Stimulated activated CD8-positive, alpha-beta memory T cell treated with anti-CD3 and anti-CD28 coated beads, Interleukin-4, amount 100 ng/mL, for 1 hour (primary cell): ENCODE measurements at regions not wholly inside any gene's neighbourhood (a gene's known extent, or its start where the extent isn't known, plus 50 kb on each side); places are given as distances from the start of the nearest gene placed in this dataset.
A peak's percentile ranks its signal among the peaks of the same experiment; 100 is the strongest.

ENCODE experiments used
- DNase-seq, 2 donors: peaks; one replicate each; pipeline ENCODE4 v3.0.0-alpha.2; 2020; ENCODE audit warnings: low read depth in 2 of 2, low spot score in 1 of 2

- no peak for DNase-seq
These were observed 106.0 kb downstream of the CMPK2 start for GRCh38 chr2:6759689-6760088.

GRCh38 chr2:6760132-6760531 lies 105.6 kb downstream of the CMPK2 start:
- no peak for DNase-seq

- DNase-seq, result no peak
These were observed 100.6 kb downstream of the CMPK2 start for GRCh38 chr2:6764968-6765723.

- DNase-seq, result no peak
These were observed 96.4 kb downstream of the CMPK2 start for GRCh38 chr2:6769346-6769745.

DNA sequence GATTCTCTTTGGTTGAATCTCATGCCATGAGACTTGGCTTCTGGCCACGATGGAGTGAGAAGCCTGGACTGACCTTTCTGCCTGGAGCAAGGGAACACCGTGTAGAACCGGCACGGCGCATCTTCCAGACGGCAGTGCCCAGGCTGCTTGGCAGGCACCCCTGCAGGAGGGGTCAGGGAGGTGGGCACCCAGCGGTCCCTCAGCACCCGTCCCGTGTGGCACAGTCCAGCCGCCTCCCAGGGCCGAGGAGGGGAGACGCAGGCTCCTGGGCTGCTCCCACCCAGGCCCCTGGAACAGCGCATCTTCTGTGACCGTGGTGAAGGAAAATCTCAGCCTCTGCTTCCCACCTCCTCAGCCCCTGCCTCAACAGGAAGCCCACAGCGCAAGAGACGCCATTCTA lies 95.7 kb downstream of the CMPK2 start:
- no peak for DNase-seq

DNA sequence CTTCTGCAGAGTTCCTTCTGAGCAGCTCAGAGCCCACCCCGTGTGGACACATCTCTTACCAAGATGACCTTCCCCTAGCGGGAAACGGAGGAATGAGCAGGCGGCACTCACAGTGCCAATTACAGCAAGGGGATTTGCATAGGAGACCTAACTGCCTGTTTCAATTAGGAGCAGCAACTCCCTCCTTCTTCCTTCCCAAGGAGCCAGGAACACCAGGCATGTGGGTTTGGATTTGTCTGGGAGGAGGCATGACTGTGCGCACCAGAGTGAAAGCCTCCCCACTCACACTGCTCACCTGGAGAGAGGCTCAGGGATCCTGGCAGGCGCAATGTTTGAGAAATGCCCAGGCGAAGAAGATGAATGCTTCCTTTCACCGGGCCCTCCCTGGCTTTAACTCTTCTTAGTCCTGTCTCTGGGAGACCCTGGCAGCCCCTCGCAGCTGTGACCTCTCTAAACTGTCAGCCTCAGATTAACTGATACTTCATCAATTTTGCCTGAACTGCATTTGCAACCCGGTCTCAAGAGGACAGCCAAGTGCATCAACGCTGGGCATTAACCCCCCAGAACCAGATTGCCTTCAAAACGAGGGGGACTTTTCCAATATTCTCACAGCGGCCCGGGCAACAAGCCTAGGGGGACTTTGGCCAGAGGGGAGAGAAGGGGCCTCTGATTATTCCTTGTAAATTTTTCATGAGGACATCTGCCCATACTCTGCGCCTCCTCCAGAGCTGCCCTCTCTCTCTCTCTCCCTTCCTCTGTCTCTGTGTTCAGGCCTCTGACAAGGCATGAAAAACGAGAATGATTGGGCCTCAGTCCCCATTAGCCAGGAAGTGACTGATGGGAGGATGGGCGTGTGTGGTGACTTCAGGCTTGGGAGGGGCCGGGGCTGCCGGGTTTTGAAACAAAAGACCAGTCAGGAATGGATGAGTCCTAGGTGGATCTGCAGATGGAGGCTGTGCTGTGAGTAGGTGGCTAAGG lies 93.8 kb downstream of the CMPK2 start:
- DNase-seq, result no peak

GRCh38 chr2:6773007-6773693 lies 92.6 kb downstream of the CMPK2 start:
- peak; percentile 36 to 45 for DNase-seq

GRCh38 chr2:6773694-6774044 lies 92.0 kb downstream of the CMPK2 start:
- no peak for DNase-seq

DNA sequence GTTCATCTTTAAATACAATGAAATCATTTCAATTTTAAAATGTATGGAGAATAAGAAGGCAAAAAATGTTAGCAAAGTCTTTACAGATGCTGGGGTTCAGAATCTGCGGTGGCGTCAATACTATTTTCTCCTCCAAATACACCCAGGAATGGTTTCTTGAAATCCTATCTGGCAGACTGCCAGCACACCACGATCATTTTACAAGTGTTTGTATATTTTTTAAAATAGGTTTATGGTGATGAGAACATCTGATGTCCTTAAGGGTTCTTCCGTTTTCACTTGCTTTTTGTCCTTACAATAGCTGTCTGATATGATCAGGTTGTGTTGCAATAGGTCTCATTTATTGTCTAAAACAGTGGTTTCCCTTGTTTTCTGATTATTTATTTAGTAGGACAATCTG lies 89.6 kb downstream of the CMPK2 start:
- DNase-seq, result no peak

GRCh38 chr2:6777626-6778025 lies 88.1 kb downstream of the CMPK2 start:
- DNase-seq, result no peak

DNA sequence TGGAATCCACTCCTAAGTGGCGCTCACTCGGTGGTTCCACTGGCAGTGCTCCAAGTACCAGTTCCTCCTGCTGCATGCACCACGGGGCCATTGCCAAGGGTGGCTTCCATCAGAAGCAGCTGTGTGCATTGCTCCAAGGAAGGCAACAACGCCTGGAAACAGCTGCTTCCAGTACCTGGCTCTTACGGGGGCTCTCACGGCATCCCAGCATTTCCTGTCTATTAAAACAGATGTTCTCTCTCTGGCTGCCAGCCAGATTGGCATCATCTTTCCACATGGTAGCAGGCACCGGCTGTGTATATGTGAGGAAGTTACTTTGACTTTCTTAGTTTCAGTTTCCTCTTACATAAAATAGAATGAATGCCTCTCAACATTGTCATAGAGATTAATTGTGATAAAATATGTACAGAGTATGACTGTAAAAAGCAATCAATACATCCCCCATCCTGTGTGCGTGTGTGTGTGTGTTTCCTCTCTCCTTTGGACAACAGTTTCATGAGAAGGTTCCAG lies 84.9 kb downstream of the CMPK2 start:
- no peak for DNase-seq

DNA sequence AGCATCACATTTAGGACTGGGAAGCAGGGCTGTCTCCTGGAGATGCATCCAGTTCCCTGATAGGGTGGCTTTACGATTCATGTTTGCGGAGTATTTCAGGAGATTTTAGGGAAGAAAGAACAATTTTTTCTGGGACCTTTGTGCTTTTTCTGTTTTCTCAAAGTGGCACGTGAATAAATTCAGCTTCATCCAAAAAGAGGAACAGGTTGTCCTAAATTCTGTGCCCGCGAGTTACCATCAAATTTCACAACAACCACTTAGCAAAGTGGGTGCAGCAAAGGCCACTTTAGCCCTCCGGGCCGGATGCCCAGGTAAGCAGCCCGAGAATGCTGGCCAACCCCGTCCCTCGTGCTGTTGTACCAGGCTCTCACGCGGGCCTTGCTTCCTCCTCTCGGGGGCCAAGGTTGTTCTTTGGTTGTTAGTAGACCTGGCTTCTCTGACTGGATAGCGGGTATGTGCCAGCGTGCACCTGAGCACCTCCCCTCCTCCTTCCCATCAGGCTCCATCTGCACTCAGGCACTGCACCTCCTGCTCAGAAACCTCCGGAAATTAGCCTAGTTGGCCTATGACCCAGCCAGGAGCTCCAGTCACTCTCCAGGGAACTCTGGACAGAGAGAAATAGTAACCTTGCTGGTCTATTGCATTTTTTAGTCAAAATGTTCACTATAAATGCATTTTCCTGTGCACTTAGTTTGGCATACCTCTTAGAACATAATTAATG lies 83.0 kb downstream of the CMPK2 start:
- no peak for DNase-seq

- DNase-seq, result no peak
These were observed 82.5 kb downstream of the CMPK2 start for GRCh38 chr2:6783238-6783614.

DNA sequence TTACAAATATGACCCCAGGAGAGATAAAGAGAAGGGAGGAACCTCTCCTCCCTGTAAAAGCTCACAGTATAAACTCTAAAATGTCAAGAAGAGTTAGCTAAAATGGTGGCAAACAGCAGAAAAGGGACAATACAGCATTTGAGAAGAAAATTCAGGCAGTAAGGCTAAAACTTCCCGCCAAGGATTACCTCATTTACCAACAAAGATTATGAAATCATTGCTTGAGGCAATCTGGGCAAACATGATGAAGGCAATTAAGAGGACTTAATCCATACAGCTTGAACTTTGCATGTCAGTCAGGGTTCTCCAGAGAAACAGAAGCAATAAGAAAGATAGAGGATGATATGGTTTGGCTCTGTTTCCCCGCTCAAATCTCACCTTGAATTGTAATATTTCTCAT lies 81.4 kb downstream of the CMPK2 start:
- DNase-seq, result no peak

DNA sequence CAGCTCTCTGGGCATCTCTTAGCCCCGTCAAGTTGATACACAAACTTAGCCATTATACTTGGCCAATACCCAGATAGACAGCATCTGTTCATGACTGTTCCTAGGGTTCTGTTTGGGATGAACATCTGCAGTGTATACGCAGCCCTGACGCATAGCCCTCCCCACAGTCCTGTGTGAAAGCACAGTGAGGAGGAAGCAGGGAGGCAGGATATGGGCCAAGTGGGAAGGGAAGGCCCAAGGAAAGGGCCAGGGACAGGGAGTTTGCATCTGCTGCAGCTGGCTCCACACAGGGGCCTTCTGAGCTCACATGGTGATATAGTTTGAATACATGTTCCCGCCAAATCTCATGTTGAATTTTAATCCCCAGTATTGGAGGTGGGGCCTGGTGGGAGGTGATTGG lies 80.2 kb downstream of the CMPK2 start:
- DNase-seq, result no peak

- no peak for DNase-seq
These were observed 78.3 kb downstream of the CMPK2 start for GRCh38 chr2:6787376-6787775.

DNA sequence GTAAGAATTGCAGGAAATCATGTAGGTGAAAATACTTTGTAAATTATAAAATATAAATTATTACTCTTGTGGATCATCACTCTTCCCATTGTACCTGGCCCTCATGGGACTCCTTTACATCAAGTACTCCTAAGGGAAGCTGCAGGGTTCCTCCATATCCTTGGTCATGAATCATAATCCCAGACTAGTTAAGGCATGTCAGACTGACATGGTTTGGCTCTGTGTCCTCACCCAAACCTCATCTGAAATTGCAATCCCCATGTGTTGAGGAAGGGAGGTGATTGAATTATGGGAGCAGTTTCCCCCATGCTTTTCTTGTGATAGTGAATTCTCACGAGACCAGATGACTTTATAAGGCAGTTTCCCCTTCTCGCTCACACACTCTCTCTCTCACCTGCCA lies 77.1 kb downstream of the CMPK2 start:
- DNase-seq, result no peak

GRCh38 chr2:6789559-6790138 lies 76.1 kb downstream of the CMPK2 start:
- DNase-seq, result no peak

DNA sequence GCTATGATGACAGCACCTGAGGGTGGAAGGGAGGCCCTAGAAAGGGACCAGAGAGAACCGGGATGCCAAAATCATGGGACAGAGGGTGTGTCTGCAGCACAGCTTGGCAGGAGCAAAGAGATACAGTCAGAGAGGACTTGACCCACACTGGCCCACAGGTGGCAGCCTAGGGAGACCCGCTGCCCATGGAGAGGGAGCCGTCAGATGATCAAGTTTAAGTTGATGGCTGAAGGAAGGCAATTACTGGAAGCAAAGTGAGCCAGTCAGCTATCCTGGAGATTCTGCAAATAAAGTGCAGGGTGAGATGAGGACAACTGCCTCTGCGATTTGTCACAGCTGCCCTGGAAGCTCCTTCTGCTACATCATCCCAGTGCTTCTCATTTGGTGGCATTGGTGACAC lies 74.0 kb downstream of the CMPK2 start:
- no peak for DNase-seq

GRCh38 chr2:6792883-6793282 lies 72.8 kb downstream of the CMPK2 start:
- no peak for DNase-seq

DNA sequence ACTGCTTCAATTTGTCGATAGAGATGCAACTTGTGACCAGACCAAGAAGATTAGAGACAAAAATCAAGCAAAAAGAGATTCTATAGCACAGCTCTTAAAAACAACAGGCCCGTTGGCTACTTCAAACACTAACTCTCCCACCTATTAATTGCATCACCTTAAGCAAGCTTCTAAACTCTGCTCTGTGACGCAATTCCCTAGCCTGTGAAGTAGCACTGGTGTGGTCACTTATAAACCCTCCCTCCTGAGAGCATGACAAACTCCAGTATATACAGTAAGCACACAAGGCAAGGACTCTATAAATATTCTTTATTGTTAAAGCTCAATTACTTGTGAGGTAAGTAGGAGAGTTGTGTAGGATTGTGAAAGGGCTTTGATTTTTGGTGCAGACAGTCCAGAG lies 72.3 kb downstream of the CMPK2 start:
- DNase-seq, result no peak
